GM12864 (cell line): ENCODE measurements at regions not wholly inside any gene's neighbourhood (a gene's known extent, or its start where the extent isn't known, plus 50 kb on each side); places are given as distances from the start of the nearest gene placed in this dataset.

Source experiments
- DNase-seq: peaks from one replicate; pipeline ENCODE4 v3.0.0-alpha.2; 2011; ENCODE audit warnings: low read depth
- H3K4me3 ChIP-seq: 2 replicates; pipeline ENCODE4 v1.5.1; 2011; ENCODE audit warnings: mild to moderate bottlenecking, low read depth, low read length, control low read depth
- TF ChIP-seq, protein P1 (sequence below): IDR thresholded peaks from 2 replicates; pipeline ENCODE4 v1.5.1; 2011; ENCODE audit warnings: low read depth, mild to moderate bottlenecking, moderate library complexity, low read length, control low read depth, inconsistent platforms; ENCODE audit errors: missing control alignments

DNA sequence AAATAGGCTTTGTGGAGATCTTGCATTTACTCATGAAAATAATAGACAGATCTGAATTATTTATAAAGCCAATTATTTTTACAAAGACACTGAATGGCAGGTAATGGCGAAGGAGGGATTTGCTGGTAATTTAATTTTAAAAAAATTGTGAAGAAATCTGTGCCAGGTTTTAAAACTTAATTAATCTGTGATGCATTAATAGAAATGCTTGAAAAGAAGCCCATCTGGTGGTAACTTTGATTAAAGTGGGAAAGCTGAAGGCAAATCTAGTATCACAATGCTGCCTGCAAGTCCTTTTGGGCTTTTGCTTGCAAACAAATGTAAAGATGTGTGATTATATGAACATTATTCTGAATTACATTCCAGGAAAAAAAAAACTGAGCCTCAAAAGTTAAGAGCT, 433.2 kb upstream of the DEPDC1 start:
- no peak overlapping the region for H3K4me3 ChIP-seq
- no peak for DNase-seq
- TF ChIP-seq, protein P1, sequence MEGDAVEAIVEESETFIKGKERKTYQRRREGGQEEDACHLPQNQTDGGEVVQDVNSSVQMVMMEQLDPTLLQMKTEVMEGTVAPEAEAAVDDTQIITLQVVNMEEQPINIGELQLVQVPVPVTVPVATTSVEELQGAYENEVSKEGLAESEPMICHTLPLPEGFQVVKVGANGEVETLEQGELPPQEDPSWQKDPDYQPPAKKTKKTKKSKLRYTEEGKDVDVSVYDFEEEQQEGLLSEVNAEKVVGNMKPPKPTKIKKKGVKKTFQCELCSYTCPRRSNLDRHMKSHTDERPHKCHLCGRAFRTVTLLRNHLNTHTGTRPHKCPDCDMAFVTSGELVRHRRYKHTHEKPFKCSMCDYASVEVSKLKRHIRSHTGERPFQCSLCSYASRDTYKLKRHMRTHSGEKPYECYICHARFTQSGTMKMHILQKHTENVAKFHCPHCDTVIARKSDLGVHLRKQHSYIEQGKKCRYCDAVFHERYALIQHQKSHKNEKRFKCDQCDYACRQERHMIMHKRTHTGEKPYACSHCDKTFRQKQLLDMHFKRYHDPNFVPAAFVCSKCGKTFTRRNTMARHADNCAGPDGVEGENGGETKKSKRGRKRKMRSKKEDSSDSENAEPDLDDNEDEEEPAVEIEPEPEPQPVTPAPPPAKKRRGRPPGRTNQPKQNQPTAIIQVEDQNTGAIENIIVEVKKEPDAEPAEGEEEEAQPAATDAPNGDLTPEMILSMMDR: no peak

DNA sequence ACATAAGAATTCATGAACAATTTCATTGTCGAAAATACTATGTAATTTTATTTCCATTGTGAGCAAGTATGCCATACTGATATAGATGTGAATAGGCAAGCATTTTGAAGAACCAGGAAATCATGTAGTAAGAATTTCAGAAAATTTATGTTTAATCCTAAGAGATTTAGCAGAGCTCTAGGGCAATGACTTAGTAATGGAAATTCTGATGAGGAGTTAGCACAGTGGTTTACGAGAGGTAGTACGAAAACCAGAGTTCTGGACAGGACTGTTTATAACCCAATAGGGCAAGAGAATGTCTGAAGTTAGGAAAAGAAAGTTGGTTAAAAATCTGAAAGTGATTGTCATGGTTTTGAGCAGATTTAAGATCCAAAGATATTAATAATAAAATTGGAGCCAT, 439.6 kb upstream of the DEPDC1 start:
- no peak for DNase-seq
- TF ChIP-seq, protein P1: no peak
- H3K4me3 ChIP-seq: no peak overlapping the region

GRCh38 chr1:68938051-68938666, 441.3 kb upstream of the DEPDC1 start:
- DNase-seq: no peak
- TF ChIP-seq, protein P1: no peak
- no peak overlapping the region for H3K4me3 ChIP-seq

- TF ChIP-seq, protein P1: no peak
- no peak overlapping the region for H3K4me3 ChIP-seq
- DNase-seq: no peak
These were observed 453.2 kb upstream of the DEPDC1 start for GRCh38 chr1:68950036-68950435.

DNA sequence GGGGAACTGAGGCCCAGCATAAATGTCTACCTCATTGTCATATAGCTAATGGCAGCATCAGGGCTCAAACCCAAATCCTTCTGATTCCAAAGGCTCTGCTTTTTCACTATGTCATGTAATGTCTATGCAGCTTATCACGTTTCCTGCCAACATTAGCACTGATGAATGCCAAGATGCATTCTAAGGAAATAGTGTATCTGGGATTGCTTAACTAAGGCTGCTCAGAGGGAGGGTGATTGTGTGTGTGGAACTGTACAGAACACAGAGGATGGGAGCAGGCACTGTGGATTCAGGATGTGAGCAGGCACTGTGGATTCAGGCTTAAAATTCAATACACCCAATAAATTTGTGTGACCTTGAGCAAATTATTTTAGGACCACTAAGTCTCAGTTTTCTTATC, 456.4 kb upstream of the DEPDC1 start:
- TF ChIP-seq, protein P1: no peak
- DNase-seq: no peak
- H3K4me3 ChIP-seq: no peak overlapping the region

DNA sequence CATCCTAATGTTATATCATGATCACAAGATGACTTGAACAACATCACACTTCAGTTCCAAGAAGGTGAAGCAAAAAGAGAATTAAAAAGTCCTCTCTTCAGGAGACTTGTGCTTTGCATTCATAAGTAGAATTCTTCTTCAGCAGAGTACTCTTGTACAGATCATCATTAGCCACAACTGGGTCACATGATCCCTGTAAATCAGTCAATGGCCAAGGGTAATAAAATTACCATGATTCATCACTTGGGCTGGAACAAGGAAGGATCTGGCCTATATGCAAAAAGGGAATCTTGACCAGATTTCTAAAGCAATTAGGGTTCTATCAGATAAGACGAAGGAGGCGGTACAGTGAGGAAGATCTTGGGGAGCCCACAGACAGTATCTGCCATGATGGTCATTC, 458.0 kb upstream of the DEPDC1 start:
- H3K4me3 ChIP-seq: no peak overlapping the region
- TF ChIP-seq, protein P1: no peak
- no peak for DNase-seq

- no peak for DNase-seq
- TF ChIP-seq, protein P1: no peak
- H3K4me3 ChIP-seq: no peak overlapping the region
These were observed 458.5 kb upstream of the DEPDC1 start for GRCh38 chr1:68955424-68955823.
